Panc1 (cell line): ENCODE measurements at regions not wholly inside any gene's neighbourhood (a gene's known extent, or its start where the extent isn't known, plus 50 kb on each side); places are given as distances from the start of the nearest gene placed in this dataset.
"Not testable (repeated sequence)": the region's sequence is repeated elsewhere in the genome, so short reads cannot be mapped to it uniquely, and the experiment has no call there.

Experiments
- CTCF ChIP-seq: fragments of 450-650 bp; IDR thresholded peaks from 2 replicates; pipeline ENCODE4 v1.5.1; 2017; ENCODE audit warnings: mild to moderate bottlenecking
- POLR2AphosphoS5 ChIP-seq: IDR thresholded peaks from 2 replicates; pipeline ENCODE4 v1.6.1; 2012; ENCODE audit warnings: mild to moderate bottlenecking, low read depth, low read length, moderate library complexity
- REST ChIP-seq, 2 experiments: IDR thresholded peaks; 2 replicates each; pipeline ENCODE4 v1.6.1; 2011 to 2012; ENCODE audit warnings: low read depth in 2 of 2, control low read depth in 1 of 2, low read length in 1 of 2, mild to moderate bottlenecking in 1 of 2, moderate library complexity in 1 of 2; ENCODE audit not compliant: insufficient read depth in 1 of 2
- SIN3A ChIP-seq: IDR thresholded peaks from 2 replicates; pipeline ENCODE4 v1.6.1; 2012; ENCODE audit warnings: low read depth, mild to moderate bottlenecking, low read length, moderate library complexity, borderline replicate concordance; ENCODE audit not compliant: insufficient read depth
- TCF7L2 ChIP-seq: IDR thresholded peaks from 2 replicates; pipeline ENCODE4 v1.6.1; 2011; ENCODE audit warnings: mild to moderate bottlenecking, low read depth, low read length, inconsistent platforms

- TF ChIP-seq CTCF; REST (IDR thresholded peaks at IDR 0.05; ENCODE audit: insufficient read depth in 1 of 2, low read depth in 2 of 2, low read length in 1 of 2); TCF7L2; POLR2AphosphoS5; SIN3A: not testable (repeated sequence)
These were observed 395.1 kb downstream of the BCOR start for GRCh38 chrX:39702636-39703035.
